Endothelial cell of umbilical vein (primary cell): ENCODE measurements at regions not wholly inside any gene's neighbourhood (a gene's known extent, or its start where the extent isn't known, plus 50 kb on each side); places are given as distances from the start of the nearest gene placed in this dataset.

Experiments
- BruUV-seq: library from RNA; stranded (reverse); fragments of 400-500 nt; replicated peaks from 2 replicates; lab custom pipeline; 2021; lab: Mats Ljungman, UMichigan
- CTCF ChIA-PET: fragments of 300-600, 350-600 bp; sonication (Branson Sonifier 250); formaldehyde crosslinking; loops from one replicate; lab custom pipeline; 2021; ENCODE audit warnings: antibody characterized with exemption, inconsistent platforms; lab: Charles Lee
- POLR2A ChIA-PET: fragments of 300-600, 350-600 bp; sonication (Branson Sonifier 250); formaldehyde crosslinking; loops from one replicate; lab custom pipeline; 2021; ENCODE audit warnings: antibody characterized with exemption, inconsistent platforms; lab: Charles Lee
- DNase-seq: peaks from one replicate; pipeline ENCODE4 v3.0.0-alpha.2; 2011; ENCODE audit warnings: low read depth, low spot score
- FAIRE-seq: peaks from 2 replicates; lab custom pipeline; 2011; peaks lifted over from hg19 to GRCh38; lab: Jason Lieb, UNC
- H2AFZ ChIP-seq: 2 replicates; pipeline ENCODE4 v1.6.0; 2012; ENCODE audit warnings: low read depth, low read length, control low read depth, inconsistent platforms
- H3K27ac ChIP-seq: 2 replicates; pipeline ENCODE4 v1.5.1; 2011; ENCODE audit warnings: low read depth, mild to moderate bottlenecking, control low read depth, low read length, moderate library complexity; ENCODE audit not compliant: insufficient read depth
- H3K27me3 ChIP-seq, 2 experiments: 2 replicates each; pipeline versions ENCODE4 v1.6.0 to v1.6.1; 2011; ENCODE audit warnings: low read length in 2 of 2, mixed read lengths in 1 of 2; ENCODE audit not compliant: control insufficient read depth in 2 of 2, insufficient read depth in 2 of 2
- H3K36me3 ChIP-seq, 2 experiments: 2 replicates in 1 of 2; 3 replicates in 1 of 2; pipeline ENCODE4 v1.5.1; 2011; ENCODE audit warnings: low read length in 2 of 2, mild to moderate bottlenecking in 1 of 2, moderate library complexity in 1 of 2; ENCODE audit not compliant: control insufficient read depth in 2 of 2, insufficient read depth in 2 of 2; ENCODE audit errors: extremely low read depth in 1 of 2
- H3K4me1 ChIP-seq: 3 replicates; pipeline ENCODE4 v1.5.1; 2011; ENCODE audit warnings: mild to moderate bottlenecking, low read length; ENCODE audit not compliant: control insufficient read depth, insufficient read depth; ENCODE audit errors: extremely low read depth
- H3K4me2 ChIP-seq: 2 replicates; pipeline ENCODE4 v1.6.1; 2011; ENCODE audit warnings: low read length, control low read depth, mixed read lengths; ENCODE audit not compliant: insufficient read depth
- H3K4me3 ChIP-seq, 3 experiments: fragments of 200-600 bp in 1 of 3; sonication (generic), shearing (Covaris generic) in 1 of 3; replicated peaks in 1 of 3; 2 replicates each; pipeline ENCODE4 v1.5.1; 2011 to 2016; ENCODE audit warnings: control low read depth in 3 of 3, low read length in 3 of 3, mild to moderate bottlenecking in 2 of 3, inconsistent platforms in 1 of 3, low read depth in 1 of 3, moderate library complexity in 1 of 3; ENCODE audit not compliant: insufficient read depth in 1 of 3
- H3K79me2 ChIP-seq: 2 replicates; pipeline ENCODE4 v1.6.0; 2012; ENCODE audit warnings: low read length, inconsistent platforms; ENCODE audit not compliant: control insufficient read depth, insufficient read depth
- H3K9ac ChIP-seq: replicated peaks from 2 replicates; pipeline ENCODE3; 2011; ENCODE audit warnings: low read length, control low read depth; ENCODE audit not compliant: insufficient read depth; ENCODE audit errors: extremely low read depth
- H3K9me1 ChIP-seq: replicated peaks from 3 replicates; pipeline ENCODE4 v1.6.0; 2011; ENCODE audit warnings: mild to moderate bottlenecking, low read length; ENCODE audit not compliant: control insufficient read depth, insufficient read depth; ENCODE audit errors: extremely low read depth
- H3K9me3 ChIP-seq: replicated peaks from 2 replicates; pipeline ENCODE4 v1.5.1; 2012; ENCODE audit warnings: low read length, inconsistent platforms; ENCODE audit not compliant: control insufficient read depth, insufficient read depth
- H4K20me1 ChIP-seq: replicated peaks from 2 replicates; pipeline ENCODE3; 2011; ENCODE audit warnings: mild to moderate bottlenecking, low read length; ENCODE audit not compliant: control insufficient read depth, insufficient read depth; ENCODE audit errors: extremely low read depth
- CTCF ChIP-seq, 2 donors: IDR thresholded peaks; 1 replicate in 1 of 2; 2 replicates in 1 of 2; pipeline ENCODE4 v1.5.1; 2011; ENCODE audit warnings: low read length in 2 of 2, mild to moderate bottlenecking in 2 of 2, moderate library complexity in 2 of 2, control low read depth in 1 of 2, inconsistent platforms in 1 of 2, low read depth in 1 of 2; ENCODE audit not compliant: insufficient read depth in 1 of 2; ENCODE audit errors: extremely low read depth in 1 of 2
- EZH2 ChIP-seq: IDR thresholded peaks from 2 replicates; pipeline ENCODE4 v1.6.1; 2012; ENCODE audit warnings: borderline replicate concordance, low read depth, mild to moderate bottlenecking, moderate library complexity, low read length, inconsistent platforms; ENCODE audit not compliant: severe bottlenecking
- FOS ChIP-seq: IDR thresholded peaks from 2 replicates; pipeline ENCODE4 v1.6.1; 2011; ENCODE audit warnings: mild to moderate bottlenecking, low read length, moderate library complexity, borderline replicate concordance; ENCODE audit not compliant: insufficient read depth
- GATA2 ChIP-seq: IDR thresholded peaks from 2 replicates; pipeline ENCODE4 v1.7.0; 2011; ENCODE audit warnings: low read depth, mild to moderate bottlenecking, moderate library complexity, mixed read lengths, low read length; ENCODE audit not compliant: insufficient read length, insufficient read depth
- JUN ChIP-seq: IDR thresholded peaks from 2 replicates; pipeline ENCODE4 v1.6.1; 2011; ENCODE audit warnings: borderline replicate concordance, low read depth; ENCODE audit not compliant: insufficient read length, insufficient read depth
- MAX ChIP-seq: IDR thresholded peaks from 2 replicates; pipeline ENCODE4 v1.6.1; 2011; ENCODE audit not compliant: insufficient read depth, insufficient read length
- MYC ChIP-seq: IDR thresholded peaks from one replicate; pipeline ENCODE4 v1.6.1; 2011; ENCODE audit warnings: mild to moderate bottlenecking, low read depth, low read length
- POLR2A ChIP-seq: IDR thresholded peaks from 2 replicates; pipeline ENCODE4 v1.6.1; 2012; ENCODE audit warnings: low read depth, mild to moderate bottlenecking, control low read depth, low read length
- POLR2AphosphoS5 ChIP-seq: IDR thresholded peaks from 2 replicates; pipeline ENCODE4 v1.6.1; 2012; ENCODE audit warnings: low read depth, mild to moderate bottlenecking, control low read depth, low read length, moderate library complexity; ENCODE audit not compliant: insufficient read depth
- dilution Hi-C: fragments of 300-500 bp; cut with MboI; formaldehyde crosslinking; loops from one replicate; pipeline ENCODE4 v1.15.0; 2019; ENCODE audit warnings: low sequenced_read_pairs; ENCODE audit not compliant: extremely low pct_ligation_motif_present
- intact Hi-C: fragments of 100-400 bp; cut with micrococcal nuclease; formaldehyde crosslinking; loops from one replicate; pipeline ENCODE4 v1.10.0; 2022

GRCh38 chr6:168189200-168190013 is 110.4 kb upstream of the FRMD1 start:
- no peaks in the 10 kb centered on the region for H3K36me3 ChIP-seq
- H3K27me3 ChIP-seq: no peaks in the 10 kb centered on the region
- intact Hi-C loops (no loop called here), dilution Hi-C loops (no loop called here)
- no peak overlapping the region for H3K4me3 ChIP-seq
- no peak overlapping the region for H3K4me2 ChIP-seq
- FAIRE-seq (no peak), DNase-seq (no peak)
- POLR2A ChIA-PET: no interaction called here
- H3K27ac ChIP-seq: no peak overlapping the region
- CTCF ChIA-PET: no interaction called here
- H2AFZ ChIP-seq: no peak overlapping the region
- TF ChIP-seq POLR2AphosphoS5 (no peak), FOS (no peak), POLR2A (no peak)
- BruUV-seq: no TSS peak
- H3K9me3 ChIP-seq: no peaks in the 10 kb centered on the region
- H4K20me1 ChIP-seq: no peaks in the 10 kb centered on the region
- no peaks in the 10 kb centered on the region for H3K4me1 ChIP-seq
- no peaks in the 10 kb centered on the region for H3K9me1 ChIP-seq
- no peak overlapping the region for H3K9ac ChIP-seq
- H3K79me2 ChIP-seq: no peaks in the 10 kb centered on the region

GRCh38 chr6:168188369-168189199 is 109.6 kb upstream of the FRMD1 start:
- no peak overlapping the region for H2AFZ ChIP-seq
- no peaks in the 10 kb centered on the region for H4K20me1 ChIP-seq
- no peak overlapping the region for H3K9ac ChIP-seq
- no peak overlapping the region for H3K27ac ChIP-seq
- no peaks in the 10 kb centered on the region for H3K4me1 ChIP-seq
- dilution Hi-C loops: no loop called here
- BruUV-seq: no TSS peak
- intact Hi-C loops: no loop called here
- no peaks in the 10 kb centered on the region for H3K36me3 ChIP-seq
- H3K79me2 ChIP-seq: no peaks in the 10 kb centered on the region
- CTCF ChIA-PET: no interaction called here
- DNase-seq (no peak), FAIRE-seq (no peak)
- H3K4me2 ChIP-seq: no peak overlapping the region
- H3K9me3 ChIP-seq: no peaks in the 10 kb centered on the region
- no peak for TF ChIP-seq CTCF (IDR thresholded peaks at IDR 0.05; ENCODE audit: extremely low read depth in 1 of 2, insufficient read depth in 1 of 2, low read depth in 1 of 2, low read length in 2 of 2)
- no peak for TF ChIP-seq EZH2
- no peak for TF ChIP-seq JUN
- no peak for TF ChIP-seq POLR2AphosphoS5
- TF ChIP-seq POLR2A: no peak
- TF ChIP-seq FOS: no peak
- TF ChIP-seq GATA2: no peak
- no peak for TF ChIP-seq MYC
- no peak for TF ChIP-seq MAX
- no peaks in the 10 kb centered on the region for H3K9me1 ChIP-seq
- no peaks in the 10 kb centered on the region for H3K27me3 ChIP-seq
- H3K4me3 ChIP-seq: no peak overlapping the region
- POLR2A ChIA-PET: no interaction called here
